Mesenchymal stem cell (in vitro differentiated cells and primary cell): ENCODE measurements at regions not wholly inside any gene's neighbourhood (a gene's known extent, or its start where the extent isn't known, plus 50 kb on each side); places are given as distances from the start of the nearest gene placed in this dataset.

Experiments
- DNase-seq: peaks from one replicate; pipeline ENCODE4 v3.0.0-alpha.2; 2013
- H2AFZ ChIP-seq: one replicate; pipeline ENCODE4 v1.6.1; 2013; ENCODE audit warnings: low read depth, mild to moderate bottlenecking, control low read depth, inconsistent platforms, low read length, moderate library complexity
- H2AK5ac ChIP-seq: 2 replicates; pipeline ENCODE4 v1.6.1; 2013; ENCODE audit warnings: low read length, moderate library complexity, mild to moderate bottlenecking, inconsistent platforms; ENCODE audit not compliant: severe bottlenecking
- H2BK120ac ChIP-seq: one replicate; pipeline ENCODE4 v1.6.1; 2013; ENCODE audit warnings: low read depth, mild to moderate bottlenecking, inconsistent platforms, low read length, moderate library complexity
- H2BK12ac ChIP-seq, 2 experiments: one replicate each; pipeline ENCODE4 v1.6.1; 2013; ENCODE audit warnings: inconsistent platforms in 2 of 2, low read length in 2 of 2, mild to moderate bottlenecking in 2 of 2, moderate library complexity in 2 of 2, control low read depth in 1 of 2
- H2BK15ac ChIP-seq: one replicate; pipeline ENCODE4 v1.6.1; 2013; ENCODE audit warnings: mild to moderate bottlenecking, low read depth, inconsistent platforms; ENCODE audit not compliant: poor library complexity, severe bottlenecking
- H2BK5ac ChIP-seq: 2 replicates; pipeline ENCODE4 v1.6.1; 2013; ENCODE audit warnings: low read depth, mild to moderate bottlenecking, low read length, control low read depth, inconsistent platforms; ENCODE audit not compliant: poor library complexity, severe bottlenecking
- H3K14ac ChIP-seq, 2 experiments: one replicate each; pipeline ENCODE4 v1.6.1; 2013; ENCODE audit warnings: inconsistent platforms in 2 of 2, low read length in 2 of 2, control low read depth in 1 of 2, mild to moderate bottlenecking in 1 of 2, moderate library complexity in 1 of 2
- H3K18ac ChIP-seq, 2 experiments: one replicate each; pipeline ENCODE4 v1.6.1; 2013; ENCODE audit warnings: inconsistent platforms in 2 of 2, low read length in 2 of 2, control low read depth in 1 of 2, low read depth in 1 of 2, mild to moderate bottlenecking in 1 of 2
- H3K23ac ChIP-seq, 2 experiments: one replicate each; pipeline ENCODE4 v1.6.1; 2013; ENCODE audit warnings: inconsistent platforms in 2 of 2, low read length in 2 of 2, mild to moderate bottlenecking in 2 of 2, moderate library complexity in 2 of 2, control low read depth in 1 of 2
- H3K27ac ChIP-seq: 2 replicates; pipeline ENCODE4 v1.5.1; 2013; ENCODE audit warnings: mild to moderate bottlenecking, moderate library complexity, low read length, control low read depth, inconsistent platforms; ENCODE audit not compliant: poor library complexity, severe bottlenecking
- H3K27me3 ChIP-seq, 2 experiments: 2 replicates each; pipeline versions ENCODE4 v1.6.1 to v1.7.0; 2013; ENCODE audit warnings: low read length in 2 of 2, mild to moderate bottlenecking in 2 of 2, moderate library complexity in 2 of 2, control low read depth in 1 of 2, inconsistent platforms in 1 of 2; ENCODE audit not compliant: control insufficient read depth in 1 of 2, insufficient read depth in 1 of 2
- H3K36me3 ChIP-seq, 2 experiments: 2 replicates each; pipeline versions ENCODE4 v1.6.1 to v1.7.0; 2013; ENCODE audit warnings: low read length in 2 of 2, control low read depth in 1 of 2, inconsistent platforms in 1 of 2, low read depth in 1 of 2, mild to moderate bottlenecking in 1 of 2; ENCODE audit not compliant: insufficient read depth in 2 of 2, control insufficient read depth in 1 of 2
- H3K4ac ChIP-seq, 2 experiments: one replicate each; pipeline ENCODE4 v1.6.1; 2013; ENCODE audit warnings: inconsistent platforms in 2 of 2, low read length in 2 of 2, mild to moderate bottlenecking in 2 of 2, moderate library complexity in 2 of 2, control low read depth in 1 of 2, low read depth in 1 of 2
- H3K4me1 ChIP-seq: 2 replicates; pipeline ENCODE4 v1.6.1; 2013; ENCODE audit warnings: low read depth, low read length, control low read depth; ENCODE audit not compliant: control insufficient read depth, insufficient read depth
- H3K4me2 ChIP-seq: 2 replicates; pipeline ENCODE4 v1.6.1; 2013; ENCODE audit warnings: low read length, mild to moderate bottlenecking, inconsistent platforms; ENCODE audit not compliant: poor library complexity, severe bottlenecking
- H3K4me3 ChIP-seq, 2 experiments: 2 replicates each; pipeline versions ENCODE4 v1.5.1 to v1.7.0; 2013; ENCODE audit warnings: low read length in 2 of 2, mild to moderate bottlenecking in 2 of 2, control low read depth in 1 of 2, low read depth in 1 of 2; ENCODE audit not compliant: insufficient read depth in 1 of 2
- H3K79me1 ChIP-seq: replicated peaks from 2 replicates; pipeline ENCODE4 v1.6.1; 2013; ENCODE audit warnings: mild to moderate bottlenecking, control low read depth, low read length, inconsistent platforms; ENCODE audit not compliant: poor library complexity, severe bottlenecking
- H3K9ac ChIP-seq: 2 replicates; pipeline ENCODE4 v1.7.0; 2013; ENCODE audit warnings: mild to moderate bottlenecking, low read length, moderate library complexity
- H3K9me3 ChIP-seq: 2 replicates; pipeline ENCODE4 v1.7.0; 2013; ENCODE audit warnings: mild to moderate bottlenecking, low read length; ENCODE audit not compliant: control insufficient read depth
- H4K8ac ChIP-seq: one replicate; pipeline ENCODE4 v1.6.1; 2013; ENCODE audit warnings: inconsistent platforms, mild to moderate bottlenecking, low read length, moderate library complexity
- H4K91ac ChIP-seq: one replicate; pipeline ENCODE4 v1.6.1; 2013; ENCODE audit warnings: mild to moderate bottlenecking, low read length, inconsistent platforms
- WGBS: methylation state at CpG from one replicate; pipeline ENCODE4 v1.1.7; 2013; ENCODE audit warnings: mixed read lengths; 5-methylcytosine and 5-hydroxymethylcytosine counted together

- H3K36me3 ChIP-seq = no peaks in the 10 kb centered on the region
- no peak overlapping the region for H3K27ac ChIP-seq
- no peak overlapping the region for H2BK15ac ChIP-seq
- H2BK120ac ChIP-seq = no peak overlapping the region
- H3K9me3 ChIP-seq = peaks cover 17% of the 10 kb centered on the region
- no peak overlapping the region for H2BK12ac ChIP-seq
- H4K91ac ChIP-seq = no peak overlapping the region
- H3K4me1 ChIP-seq = no peaks in the 10 kb centered on the region
- no peak overlapping the region for H3K23ac ChIP-seq
- 75% methylated on average over 1 of the region's 1 CpG for WGBS
- no peak overlapping the region for H3K14ac ChIP-seq
- no peak overlapping the region for H3K4ac ChIP-seq
- H3K9ac ChIP-seq = no peak overlapping the region
- H3K4me2 ChIP-seq = no peak overlapping the region
- H2AFZ ChIP-seq = no peak overlapping the region
- H3K18ac ChIP-seq = no peak overlapping the region
- H3K79me1 ChIP-seq = no peaks in the 10 kb centered on the region
- H4K8ac ChIP-seq = no peak overlapping the region
- no peaks in the 10 kb centered on the region for H3K27me3 ChIP-seq
- H3K4me3 ChIP-seq = no peak overlapping the region
- no peak for DNase-seq
- no peak overlapping the region for H2BK5ac ChIP-seq
- H2AK5ac ChIP-seq = no peak overlapping the region
Observed at GRCh38 chr5:19342942-19343341, 645.1 kb downstream of the CDH18 start.

GRCh38 chr5:19352120-19352519 lies 635.9 kb downstream of the CDH18 start:
- H2BK15ac ChIP-seq = no peak overlapping the region
- no peaks in the 10 kb centered on the region for H3K36me3 ChIP-seq
- H3K4me2 ChIP-seq = no peak overlapping the region
- no peak overlapping the region for H2AFZ ChIP-seq
- no peaks in the 10 kb centered on the region for H3K79me1 ChIP-seq
- no peak overlapping the region for H2AK5ac ChIP-seq
- no peak overlapping the region for H2BK5ac ChIP-seq
- no peaks in the 10 kb centered on the region for H3K27me3 ChIP-seq
- WGBS = 40% methylated on average over 1 of the region's 7 CpGs
- H3K9me3 ChIP-seq = peaks cover 4% of the 10 kb centered on the region
- H3K23ac ChIP-seq = no peak overlapping the region
- no peak overlapping the region for H2BK120ac ChIP-seq
- H3K4me3 ChIP-seq = no peak overlapping the region
- no peak for DNase-seq
- H3K9ac ChIP-seq = no peak overlapping the region
- H4K91ac ChIP-seq = no peak overlapping the region
- H2BK12ac ChIP-seq = no peak overlapping the region
- H3K14ac ChIP-seq = no peak overlapping the region
- H3K4ac ChIP-seq = no peak overlapping the region
- H4K8ac ChIP-seq = no peak overlapping the region
- no peak overlapping the region for H3K18ac ChIP-seq
- H3K4me1 ChIP-seq = no peaks in the 10 kb centered on the region
- H3K27ac ChIP-seq = no peak overlapping the region

- Histone ChIP-seq H3K18ac (no peak overlapping the region), H4K91ac (no peak overlapping the region), H3K27me3 (no peaks in the 10 kb centered on the region), H3K9me3 (no peaks in the 10 kb centered on the region), H3K4me1 (no peaks in the 10 kb centered on the region), H2BK15ac (no peak overlapping the region), H3K9ac (no peak overlapping the region), H3K14ac (no peak overlapping the region), H2BK120ac (no peak overlapping the region), H2BK5ac (no peak overlapping the region), H3K27ac (no peak overlapping the region), H2AK5ac (no peak overlapping the region), H4K8ac (no peak overlapping the region), H3K79me1 (no peaks in the 10 kb centered on the region), H2AFZ (no peak overlapping the region), H3K4me3 (no peak overlapping the region), H2BK12ac (no peak overlapping the region), H3K4me2 (no peak overlapping the region), H3K23ac (no peak overlapping the region), H3K4ac (no peak overlapping the region), H3K36me3 (no peaks in the 10 kb centered on the region)
- WGBS = 78% methylated on average over 2 of the region's 3 CpGs
- no peak for DNase-seq
Observed at GRCh38 chr5:19369048-19369447, 619.0 kb downstream of the CDH18 start.

- no peak overlapping the region for H4K8ac ChIP-seq
- H2BK120ac ChIP-seq = no peak overlapping the region
- no peaks in the 10 kb centered on the region for H3K27me3 ChIP-seq
- H3K9me3 ChIP-seq = no peaks in the 10 kb centered on the region
- no peak overlapping the region for H3K4me2 ChIP-seq
- no peak overlapping the region for H2AK5ac ChIP-seq
- H2BK15ac ChIP-seq = no peak overlapping the region
- no peak overlapping the region for H3K9ac ChIP-seq
- no peak overlapping the region for H3K23ac ChIP-seq
- no peaks in the 10 kb centered on the region for H3K36me3 ChIP-seq
- no peak overlapping the region for H3K4ac ChIP-seq
- no peaks in the 10 kb centered on the region for H3K79me1 ChIP-seq
- no peak overlapping the region for H3K4me3 ChIP-seq
- H3K18ac ChIP-seq = no peak overlapping the region
- no peak overlapping the region for H2BK12ac ChIP-seq
- 96% methylated on average over 3 of the region's 4 CpGs for WGBS
- no peak overlapping the region for H3K27ac ChIP-seq
- no peaks in the 10 kb centered on the region for H3K4me1 ChIP-seq
- H3K14ac ChIP-seq = no peak overlapping the region
- H2BK5ac ChIP-seq = no peak overlapping the region
- no peak overlapping the region for H2AFZ ChIP-seq
- DNase-seq = no peak
- H4K91ac ChIP-seq = no peak overlapping the region
Observed at GRCh38 chr5:19369561-19369960, 618.4 kb downstream of the CDH18 start.
